Right kidney (tissue), 1 donor: ENCODE measurements at regions not wholly inside any gene's neighbourhood (a gene's known extent, or its start where the extent isn't known, plus 50 kb on each side); places are given as distances from the start of the nearest gene placed in this dataset.
A peak's percentile ranks its signal among the peaks of the same experiment; 100 is the strongest.

Experiments used
- DNase-seq: peaks from one replicate; pipeline ENCODE4 v3.0.0-alpha.2; 2016

GRCh38 chr1:58133562-58133961 lies 413.0 kb downstream of the OMA1 start:
- DNase-seq = no peak

- no peak for DNase-seq
These were observed 423.5 kb downstream of the OMA1 start for GRCh38 chr1:58123051-58123450.

- no peak for DNase-seq
These were observed 426.6 kb downstream of the OMA1 start for GRCh38 chr1:58119971-58120370.

GRCh38 chr1:58116284-58116683 lies 430.2 kb downstream of the OMA1 start:
- no peak for DNase-seq

- DNase-seq = no peak
These were observed 436.8 kb downstream of the OMA1 start for GRCh38 chr1:58109646-58110200.

- DNase-seq = no peak
These were observed 437.7 kb downstream of the OMA1 start for GRCh38 chr1:58108783-58109182.

- DNase-seq = no peak
These were observed 438.6 kb downstream of the OMA1 start for GRCh38 chr1:58107943-58108342.

- DNase-seq = no peak
These were observed 441.6 kb downstream of the OMA1 start for GRCh38 chr1:58104960-58105359.

- DNase-seq = no peak
These were observed 449.8 kb downstream of the OMA1 start for GRCh38 chr1:58096714-58097113.

GRCh38 chr1:58095183-58095582 lies 451.3 kb downstream of the OMA1 start:
- DNase-seq = no peak

- DNase-seq = no peak
These were observed 452.3 kb downstream of the OMA1 start for GRCh38 chr1:58094221-58094620.

- no peak for DNase-seq
These were observed 455.9 kb downstream of the OMA1 start for GRCh38 chr1:58090640-58091039.

GRCh38 chr1:58089898-58090534 lies 456.5 kb downstream of the OMA1 start:
- DNase-seq = peak; percentile 40

- DNase-seq = no peak
These were observed 462.3 kb downstream of the OMA1 start for GRCh38 chr1:58084266-58084665.

GRCh38 chr1:58082596-58082995 lies 463.9 kb downstream of the OMA1 start:
- no peak for DNase-seq

GRCh38 chr1:58076258-58076657 lies 470.3 kb downstream of the OMA1 start:
- DNase-seq = no peak

GRCh38 chr1:58075188-58075578 lies 471.3 kb downstream of the OMA1 start:
- DNase-seq = no peak

GRCh38 chr1:58072450-58072849 lies 474.1 kb downstream of the OMA1 start:
- no peak for DNase-seq

- no peak for DNase-seq
These were observed 479.4 kb downstream of the OMA1 start for GRCh38 chr1:58067082-58067481.

- DNase-seq = no peak
These were observed 481.0 kb downstream of the OMA1 start for GRCh38 chr1:58065520-58065919.

- DNase-seq = no peak
These were observed 482.4 kb downstream of the OMA1 start for GRCh38 chr1:58064166-58064565.

- DNase-seq = no peak
These were observed 483.4 kb downstream of the OMA1 start for GRCh38 chr1:58063095-58063494.

- no peak for DNase-seq
These were observed 483.9 kb downstream of the OMA1 start for GRCh38 chr1:58062635-58063034.

GRCh38 chr1:58060559-58061170 lies 485.9 kb downstream of the OMA1 start:
- DNase-seq = no peak
